Tibial nerve (tissue), 3 donors: ENCODE measurements at regions not wholly inside any gene's neighbourhood (a gene's known extent, or its start where the extent isn't known, plus 50 kb on each side); places are given as distances from the start of the nearest gene placed in this dataset.
"Not testable (repeated sequence)": the region's sequence is repeated elsewhere in the genome, so short reads cannot be mapped to it uniquely, and the experiment has no call there.

Experiments used
- POLR2A ChIP-seq, 2 donors: fragments of 450-650 bp; IDR thresholded peaks; one replicate each; pipeline ENCODE4 v1.6.1; 2017; ENCODE audit warnings: antibody characterized with exemption in 2 of 2, mild to moderate bottlenecking in 2 of 2, moderate library complexity in 2 of 2
- TF ChIP-seq, protein P1 (sequence below), 5 experiments: fragments of 200-600 bp in 3 of 5; fragments of 450-650 bp in 2 of 5; sonication (generic) in 3 of 5; IDR thresholded peaks; one replicate each; pipeline ENCODE4 v1.5.1; 2016 to 2019; ENCODE audit warnings: antibody characterized with exemption in 5 of 5, mild to moderate bottlenecking in 3 of 5, moderate library complexity in 2 of 5

DNA sequence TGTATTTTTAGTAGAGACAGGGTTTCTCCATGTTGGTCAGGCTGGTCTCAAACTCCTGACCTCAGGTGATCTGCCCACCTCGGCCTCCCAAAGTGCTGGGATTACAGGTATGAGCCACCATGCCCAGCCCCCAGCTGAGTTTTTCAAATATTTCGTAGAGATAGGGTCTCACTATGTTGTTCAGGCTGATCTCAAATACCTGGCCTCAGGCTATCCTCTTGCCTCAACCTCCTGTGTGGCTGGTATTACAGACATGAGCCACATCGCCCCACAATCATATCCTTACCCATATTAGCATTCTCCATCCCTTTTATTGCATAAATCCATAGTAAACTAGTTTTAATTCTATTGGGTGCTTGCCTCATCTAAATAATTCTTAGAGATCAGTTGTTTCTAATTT is 157.6 kb upstream of the HEY2 start:
- not testable (repeated sequence) for TF ChIP-seq POLR2A (IDR thresholded peaks at IDR 0.05)
- TF ChIP-seq, protein P1, sequence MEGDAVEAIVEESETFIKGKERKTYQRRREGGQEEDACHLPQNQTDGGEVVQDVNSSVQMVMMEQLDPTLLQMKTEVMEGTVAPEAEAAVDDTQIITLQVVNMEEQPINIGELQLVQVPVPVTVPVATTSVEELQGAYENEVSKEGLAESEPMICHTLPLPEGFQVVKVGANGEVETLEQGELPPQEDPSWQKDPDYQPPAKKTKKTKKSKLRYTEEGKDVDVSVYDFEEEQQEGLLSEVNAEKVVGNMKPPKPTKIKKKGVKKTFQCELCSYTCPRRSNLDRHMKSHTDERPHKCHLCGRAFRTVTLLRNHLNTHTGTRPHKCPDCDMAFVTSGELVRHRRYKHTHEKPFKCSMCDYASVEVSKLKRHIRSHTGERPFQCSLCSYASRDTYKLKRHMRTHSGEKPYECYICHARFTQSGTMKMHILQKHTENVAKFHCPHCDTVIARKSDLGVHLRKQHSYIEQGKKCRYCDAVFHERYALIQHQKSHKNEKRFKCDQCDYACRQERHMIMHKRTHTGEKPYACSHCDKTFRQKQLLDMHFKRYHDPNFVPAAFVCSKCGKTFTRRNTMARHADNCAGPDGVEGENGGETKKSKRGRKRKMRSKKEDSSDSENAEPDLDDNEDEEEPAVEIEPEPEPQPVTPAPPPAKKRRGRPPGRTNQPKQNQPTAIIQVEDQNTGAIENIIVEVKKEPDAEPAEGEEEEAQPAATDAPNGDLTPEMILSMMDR (IDR thresholded peaks at IDR 0.05): not testable (repeated sequence)
